Stimulated activated memory B cell treated with anti-CD40 and anti-IgM and Interleukin-4, amounts not matched to agents 10 μg/mL and 1 μg/mL and 100 μg/mL, for 72 hours (primary cell): ENCODE measurements at regions not wholly inside any gene's neighbourhood (a gene's known extent, or its start where the extent isn't known, plus 50 kb on each side); places are given as distances from the start of the nearest gene placed in this dataset.

Experiments
- ATAC-seq: fragments of 150-1000 bp; cut with Tn5 transposase; 2 replicates; pipeline ENCODE4 v1.10.0; 2021
- H3K27ac Mint-ChIP-seq: one replicate; pipeline ENCODE4 v1.8.0; 2022; ENCODE audit warnings: mild to moderate bottlenecking, mixed read lengths
- H3K27me3 Mint-ChIP-seq: one replicate; pipeline ENCODE4 v1.8.0; 2022; ENCODE audit warnings: mixed read lengths
- H3K36me3 Mint-ChIP-seq: one replicate; pipeline ENCODE4 v1.8.0; 2022; ENCODE audit warnings: mixed read lengths
- H3K4me1 Mint-ChIP-seq: one replicate; pipeline ENCODE4 v1.8.0; 2022; ENCODE audit warnings: mixed read lengths
- H3K4me3 Mint-ChIP-seq: one replicate; pipeline ENCODE4 v1.8.0; 2022; ENCODE audit warnings: mild to moderate bottlenecking, moderate library complexity, mixed read lengths
- H3K9me3 Mint-ChIP-seq: one replicate; pipeline ENCODE4 v1.8.0; 2022; ENCODE audit warnings: mixed read lengths

DNA sequence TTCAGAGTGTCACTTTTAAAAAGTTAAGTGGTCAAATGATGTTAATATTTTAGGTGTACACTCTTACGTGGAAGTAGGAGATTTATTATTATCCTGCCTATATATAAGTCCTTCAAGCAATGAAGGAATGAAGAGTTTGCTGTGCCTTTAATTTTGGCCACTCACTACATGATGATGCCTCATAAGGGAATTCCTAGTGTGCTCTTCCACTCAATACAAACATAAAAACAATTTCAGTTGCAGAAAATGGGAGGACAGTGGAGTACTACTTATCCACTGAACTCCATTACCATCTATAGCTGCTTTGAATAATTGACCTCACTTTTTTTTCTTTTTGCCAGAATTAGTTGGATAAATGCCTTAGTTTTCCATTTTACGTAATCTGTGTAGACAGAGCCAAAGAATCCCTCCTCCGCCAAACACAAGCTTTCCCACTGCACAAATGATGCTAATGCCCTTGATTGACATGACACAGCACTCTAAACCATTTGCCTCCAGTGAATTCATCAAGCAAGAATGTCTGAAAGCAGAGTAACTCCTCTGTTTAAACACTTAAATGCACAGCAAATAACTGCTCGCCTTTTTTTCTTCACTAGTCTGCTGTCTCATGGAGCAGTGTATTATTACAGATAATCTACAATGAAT lies 751.1 kb upstream of the FANCL start:
- no peaks in the 10 kb centered on the region for H3K9me3 Mint-ChIP-seq
- H3K4me1 Mint-ChIP-seq: no peaks in the 10 kb centered on the region
- no peaks in the 10 kb centered on the region for H3K36me3 Mint-ChIP-seq
- H3K27me3 Mint-ChIP-seq: peaks cover 8% of the 10 kb centered on the region
- ATAC-seq: no peak
- H3K4me3 Mint-ChIP-seq: no peak overlapping the region
- H3K27ac Mint-ChIP-seq: no peak overlapping the region

DNA sequence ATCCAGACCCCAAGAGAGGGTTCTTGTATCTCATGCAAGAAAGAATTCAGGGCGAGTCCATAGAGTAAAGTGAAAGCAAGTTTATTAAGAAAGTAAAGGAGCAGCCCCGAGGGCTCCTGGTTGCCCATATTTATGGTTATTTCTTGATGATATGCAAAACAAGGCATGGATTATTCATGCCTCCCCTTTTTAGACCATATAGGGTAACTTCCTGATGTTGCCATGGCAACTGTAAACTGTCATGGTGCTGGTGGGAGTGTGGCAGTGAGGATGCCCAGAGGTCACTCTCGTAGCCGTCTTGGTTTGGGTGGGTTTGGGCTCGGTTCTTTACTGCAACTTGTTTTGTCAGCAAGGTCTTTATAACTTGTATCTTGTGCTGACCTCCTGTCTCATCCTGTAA lies 750.2 kb upstream of the FANCL start:
- Mint-ChIP-seq H3K27me3 (peaks cover 16% of the 10 kb centered on the region), H3K9me3 (no peaks in the 10 kb centered on the region), H3K4me3 (no peak overlapping the region), H3K27ac (no peak overlapping the region), H3K4me1 (no peaks in the 10 kb centered on the region), H3K36me3 (no peaks in the 10 kb centered on the region)
- ATAC-seq: no peak

DNA sequence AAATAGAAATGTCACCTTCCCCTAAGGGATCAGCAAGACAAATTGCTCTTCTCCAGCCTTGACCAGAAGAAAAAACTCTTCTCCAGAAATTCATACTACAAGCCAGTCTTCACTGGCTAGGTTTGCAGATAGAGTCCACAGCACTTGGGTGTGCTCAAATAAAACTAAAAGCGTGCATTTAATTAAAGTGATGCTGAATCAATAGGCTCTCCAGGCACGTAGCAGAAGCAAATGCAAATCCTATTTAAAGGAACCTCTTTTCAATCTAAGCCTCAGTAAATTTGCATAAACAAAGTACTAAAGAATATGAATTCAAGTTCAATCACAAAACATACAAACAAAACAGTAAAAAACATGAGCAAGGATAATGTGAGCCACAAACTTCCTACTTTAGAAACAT lies 744.4 kb upstream of the FANCL start:
- Mint-ChIP-seq H3K4me3 (no peak overlapping the region), H3K4me1 (no peaks in the 10 kb centered on the region), H3K27ac (no peak overlapping the region), H3K9me3 (no peaks in the 10 kb centered on the region), H3K27me3 (peaks cover 33% of the 10 kb centered on the region), H3K36me3 (no peaks in the 10 kb centered on the region)
- ATAC-seq: no peak

DNA sequence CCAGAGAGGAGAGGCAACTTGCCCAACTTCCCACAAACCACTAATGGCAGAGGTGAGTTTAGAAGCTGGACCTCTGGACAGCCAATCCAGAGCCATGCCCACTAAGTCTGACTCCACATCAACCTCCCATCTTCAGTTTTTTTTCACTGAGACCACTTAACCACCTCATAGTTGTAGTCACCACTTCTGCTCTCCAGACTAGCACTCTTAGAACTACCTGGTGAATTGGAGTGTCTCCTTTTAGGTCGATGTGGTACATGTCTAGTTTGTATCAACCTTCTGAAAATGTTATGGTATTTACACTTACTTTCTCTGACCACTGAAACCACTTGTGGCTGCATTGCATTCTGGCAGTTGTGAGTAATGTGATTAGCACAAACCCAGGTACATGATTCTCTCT lies 743.6 kb upstream of the FANCL start:
- no peak overlapping the region for H3K4me3 Mint-ChIP-seq
- H3K27me3 Mint-ChIP-seq: peaks cover 37% of the 10 kb centered on the region
- no peaks in the 10 kb centered on the region for H3K4me1 Mint-ChIP-seq
- no peaks in the 10 kb centered on the region for H3K36me3 Mint-ChIP-seq
- H3K27ac Mint-ChIP-seq: no peak overlapping the region
- ATAC-seq: peak; percentile 53
- H3K9me3 Mint-ChIP-seq: no peaks in the 10 kb centered on the region

DNA sequence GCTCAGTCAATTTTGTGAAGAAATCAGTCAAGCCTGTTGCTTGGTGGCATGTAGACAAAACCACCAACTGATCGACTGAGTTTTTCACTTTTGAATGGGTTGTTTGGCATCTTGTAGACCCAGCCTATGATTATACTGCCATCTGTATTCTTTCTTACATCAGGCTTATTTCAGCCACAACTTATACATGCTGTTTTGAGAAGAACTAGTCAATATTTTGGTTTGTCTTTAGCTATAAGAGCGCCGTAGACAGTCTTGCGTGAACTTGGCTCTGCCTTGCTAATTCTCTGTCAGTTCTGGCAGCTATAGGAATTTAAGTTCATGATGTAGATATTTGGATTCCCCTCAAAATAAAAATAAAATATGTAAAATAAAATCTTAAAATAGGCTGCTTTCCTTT lies 742.0 kb upstream of the FANCL start:
- Mint-ChIP-seq H3K4me1 (no peaks in the 10 kb centered on the region), H3K9me3 (no peaks in the 10 kb centered on the region), H3K36me3 (no peaks in the 10 kb centered on the region), H3K27me3 (peaks cover 40% of the 10 kb centered on the region), H3K4me3 (no peak overlapping the region), H3K27ac (no peak overlapping the region)
- no peak for ATAC-seq

DNA sequence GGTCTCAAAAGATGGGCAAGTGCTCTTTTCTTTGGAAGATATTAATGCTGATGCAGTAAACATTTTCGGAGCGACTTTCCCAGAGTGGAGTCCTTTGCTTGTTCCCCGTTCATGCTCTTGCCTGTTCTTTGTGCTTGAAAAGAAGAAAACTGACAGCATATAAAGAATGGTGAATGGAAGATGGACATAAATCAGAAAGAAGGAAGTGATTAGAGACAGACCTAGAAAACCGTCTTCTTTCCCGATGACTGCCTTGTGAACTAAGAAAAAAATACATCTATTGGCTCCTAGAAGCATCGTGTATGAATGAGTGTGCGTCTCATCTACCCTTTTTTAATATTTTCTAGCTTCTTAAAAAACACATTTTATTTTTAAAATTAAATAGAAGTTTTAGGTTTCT lies 740.1 kb upstream of the FANCL start:
- no peak overlapping the region for H3K27ac Mint-ChIP-seq
- no peaks in the 10 kb centered on the region for H3K9me3 Mint-ChIP-seq
- H3K27me3 Mint-ChIP-seq: peaks cover 37% of the 10 kb centered on the region
- ATAC-seq: no peak
- no peaks in the 10 kb centered on the region for H3K36me3 Mint-ChIP-seq
- H3K4me1 Mint-ChIP-seq: no peaks in the 10 kb centered on the region
- H3K4me3 Mint-ChIP-seq: no peak overlapping the region

DNA sequence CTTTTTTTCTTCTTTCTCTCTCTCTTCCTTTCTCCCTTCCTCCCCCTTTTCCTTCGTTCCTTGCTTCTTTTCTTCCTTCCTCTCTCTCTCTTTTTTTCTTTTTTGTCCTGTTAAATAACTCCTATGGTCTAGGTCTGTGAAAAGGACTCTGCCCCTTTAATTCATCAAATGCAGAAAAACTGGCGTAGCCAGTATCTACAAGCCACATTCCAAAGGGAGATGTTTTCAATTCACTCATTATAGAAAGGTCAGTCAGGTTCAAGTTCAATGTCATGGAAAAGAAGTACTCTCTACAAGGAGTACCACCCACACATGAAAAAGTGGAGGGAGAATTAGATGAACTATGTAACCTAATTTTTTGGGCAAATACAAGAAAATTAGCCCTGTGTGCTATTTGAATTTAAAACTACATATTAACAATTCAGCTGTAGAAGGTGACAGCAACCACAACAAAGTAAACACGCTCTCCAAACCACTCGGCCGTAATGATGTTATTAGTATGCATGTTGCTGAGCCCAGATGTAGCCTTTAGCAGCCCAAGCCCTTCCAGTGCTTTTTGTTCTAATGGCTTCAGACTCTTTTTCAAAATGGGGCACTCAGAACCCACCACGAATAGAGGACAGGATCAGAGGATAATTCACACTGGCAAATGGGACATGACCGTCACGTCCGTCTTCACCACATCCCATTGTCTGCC lies 735.4 kb upstream of the FANCL start:
- ATAC-seq: no peak
- H3K27me3 Mint-ChIP-seq: peaks cover 29% of the 10 kb centered on the region
- H3K27ac Mint-ChIP-seq: no peak overlapping the region
- H3K9me3 Mint-ChIP-seq: no peaks in the 10 kb centered on the region
- no peaks in the 10 kb centered on the region for H3K4me1 Mint-ChIP-seq
- no peak overlapping the region for H3K4me3 Mint-ChIP-seq
- H3K36me3 Mint-ChIP-seq: no peaks in the 10 kb centered on the region

DNA sequence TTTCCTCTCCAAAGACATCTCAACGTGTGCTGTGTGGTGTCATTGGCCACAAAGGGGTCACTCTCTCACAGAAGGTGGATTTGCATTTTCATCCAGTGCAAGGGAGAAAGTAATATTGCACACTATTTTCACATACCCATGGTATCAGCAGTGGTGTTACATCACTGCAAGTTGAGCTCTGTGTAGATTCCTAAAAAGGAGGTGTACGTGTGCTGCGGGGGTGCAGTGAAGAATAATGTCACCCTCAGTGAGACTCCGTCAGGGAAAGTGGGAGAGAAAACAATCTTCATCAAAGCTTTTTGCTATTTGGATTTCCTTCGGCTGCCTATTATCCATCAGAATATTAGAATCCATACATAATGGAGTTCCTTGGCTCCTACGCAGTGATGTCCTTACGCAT lies 733.8 kb upstream of the FANCL start:
- H3K27ac Mint-ChIP-seq: no peak overlapping the region
- no peaks in the 10 kb centered on the region for H3K9me3 Mint-ChIP-seq
- no peaks in the 10 kb centered on the region for H3K36me3 Mint-ChIP-seq
- no peaks in the 10 kb centered on the region for H3K4me1 Mint-ChIP-seq
- H3K27me3 Mint-ChIP-seq: peaks cover 26% of the 10 kb centered on the region
- ATAC-seq: no peak
- H3K4me3 Mint-ChIP-seq: no peak overlapping the region

DNA sequence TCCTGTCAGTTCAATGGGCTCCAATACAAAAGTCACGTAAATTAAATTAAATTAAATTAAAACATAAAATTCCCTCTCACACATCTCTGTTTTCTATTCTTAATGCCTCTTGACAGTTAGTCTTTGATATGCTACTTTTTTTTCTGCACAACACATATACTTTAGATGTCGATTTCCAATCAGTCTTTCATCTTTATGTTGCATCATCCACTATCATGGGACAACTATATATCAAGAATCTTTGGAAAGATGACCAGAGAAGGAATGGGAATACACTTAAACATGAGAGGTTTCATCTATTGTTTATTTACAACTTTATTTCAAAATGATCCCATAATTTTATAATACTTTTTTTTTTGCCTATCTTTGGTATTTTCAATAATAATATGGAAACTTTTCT lies 733.3 kb upstream of the FANCL start:
- H3K27ac Mint-ChIP-seq: no peak overlapping the region
- H3K9me3 Mint-ChIP-seq: no peaks in the 10 kb centered on the region
- H3K27me3 Mint-ChIP-seq: peaks cover 21% of the 10 kb centered on the region
- H3K4me1 Mint-ChIP-seq: no peaks in the 10 kb centered on the region
- no peaks in the 10 kb centered on the region for H3K36me3 Mint-ChIP-seq
- no peak for ATAC-seq
- H3K4me3 Mint-ChIP-seq: no peak overlapping the region

DNA sequence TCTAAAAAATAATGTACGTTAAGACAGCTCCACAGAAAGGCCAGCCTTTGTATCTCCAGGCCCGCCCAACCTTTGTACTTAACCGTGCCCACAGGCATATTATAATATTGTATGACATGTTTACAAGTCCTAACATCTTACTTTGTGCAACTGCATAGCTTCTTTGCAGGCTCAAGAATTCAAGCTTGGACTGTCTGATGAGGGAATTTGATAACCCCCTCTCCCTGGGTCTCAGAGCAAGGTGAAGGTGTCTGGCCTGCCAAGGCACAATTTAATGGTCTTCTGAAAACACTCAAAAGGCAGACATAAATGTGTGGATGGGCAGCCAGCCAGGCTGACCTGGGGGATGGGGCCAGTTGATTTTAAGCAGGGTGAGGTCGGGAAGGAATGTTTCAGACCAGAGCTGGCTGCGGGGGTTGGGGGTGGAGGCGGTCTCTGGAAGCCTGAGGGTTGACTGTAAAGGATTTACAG lies 732.7 kb upstream of the FANCL start:
- ATAC-seq: no peak
- Mint-ChIP-seq H3K4me1 (no peaks in the 10 kb centered on the region), H3K9me3 (no peaks in the 10 kb centered on the region), H3K36me3 (no peaks in the 10 kb centered on the region), H3K27me3 (peaks cover 15% of the 10 kb centered on the region), H3K4me3 (no peak overlapping the region), H3K27ac (no peak overlapping the region)

DNA sequence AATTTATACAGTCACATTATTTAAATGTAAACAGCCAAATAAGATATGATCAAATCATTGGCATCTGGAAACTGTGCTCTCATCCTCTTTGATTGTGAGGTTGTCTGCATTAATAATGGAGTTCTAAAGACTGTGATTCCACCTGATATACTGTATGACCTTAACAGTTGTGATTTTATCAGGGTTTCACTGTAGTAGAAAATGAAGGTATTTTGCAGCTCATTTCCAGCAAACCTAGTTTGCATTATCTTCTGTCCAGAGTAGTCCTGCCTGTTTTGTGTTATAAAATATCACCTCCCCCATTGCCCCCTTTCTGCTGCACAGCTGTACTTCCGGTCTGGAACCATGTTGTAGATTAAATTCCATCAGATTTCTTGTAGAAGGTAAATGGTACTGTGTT lies 731.6 kb upstream of the FANCL start:
- Mint-ChIP-seq H3K36me3 (no peaks in the 10 kb centered on the region), H3K27ac (no peak overlapping the region), H3K4me3 (no peak overlapping the region), H3K9me3 (no peaks in the 10 kb centered on the region), H3K27me3 (peaks cover 13% of the 10 kb centered on the region), H3K4me1 (no peaks in the 10 kb centered on the region)
- no peak for ATAC-seq

DNA sequence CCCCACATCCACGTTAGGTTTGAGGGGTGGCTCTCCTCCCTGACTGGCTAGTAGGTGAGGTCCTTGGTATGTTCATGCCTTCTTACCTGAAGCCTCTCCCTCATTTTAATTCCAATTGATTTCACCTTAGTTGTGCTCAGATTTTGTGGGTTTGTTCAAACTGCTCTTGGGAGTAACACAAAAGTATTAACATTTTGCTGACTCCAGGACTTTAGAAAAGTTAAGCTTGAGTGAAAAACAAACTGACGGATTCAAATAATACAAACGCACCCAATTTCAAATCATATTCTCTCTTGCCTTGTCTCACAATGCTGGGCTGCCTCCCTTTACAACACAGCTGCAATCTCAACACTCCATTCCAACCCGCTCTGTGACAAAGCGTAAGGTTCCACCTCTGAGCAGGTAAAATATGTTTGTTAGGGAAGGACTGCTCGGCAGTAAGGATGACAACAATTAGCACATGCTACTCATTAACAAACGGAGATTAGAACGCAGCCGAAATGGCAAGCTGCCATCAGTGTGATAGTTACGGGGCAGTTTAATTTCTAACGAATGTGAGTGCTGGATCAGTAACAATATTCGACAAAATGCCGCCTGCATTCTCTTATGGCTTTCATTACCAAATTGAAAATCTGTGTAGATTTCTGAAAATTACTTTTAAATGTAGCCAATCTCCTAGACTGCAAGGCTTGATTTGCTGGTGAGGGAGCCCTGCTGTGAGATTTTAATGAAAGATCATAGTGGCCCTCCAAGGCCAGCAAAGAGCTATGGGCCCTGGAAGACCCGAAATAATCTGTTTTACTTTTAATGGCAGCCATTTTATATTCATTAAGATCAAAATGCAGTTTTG lies 730.6 kb upstream of the FANCL start:
- Mint-ChIP-seq H3K4me3 (no peak overlapping the region), H3K27ac (no peak overlapping the region), H3K36me3 (no peaks in the 10 kb centered on the region), H3K9me3 (no peaks in the 10 kb centered on the region), H3K27me3 (peaks cover 13% of the 10 kb centered on the region), H3K4me1 (no peaks in the 10 kb centered on the region)
- ATAC-seq: no peak

DNA sequence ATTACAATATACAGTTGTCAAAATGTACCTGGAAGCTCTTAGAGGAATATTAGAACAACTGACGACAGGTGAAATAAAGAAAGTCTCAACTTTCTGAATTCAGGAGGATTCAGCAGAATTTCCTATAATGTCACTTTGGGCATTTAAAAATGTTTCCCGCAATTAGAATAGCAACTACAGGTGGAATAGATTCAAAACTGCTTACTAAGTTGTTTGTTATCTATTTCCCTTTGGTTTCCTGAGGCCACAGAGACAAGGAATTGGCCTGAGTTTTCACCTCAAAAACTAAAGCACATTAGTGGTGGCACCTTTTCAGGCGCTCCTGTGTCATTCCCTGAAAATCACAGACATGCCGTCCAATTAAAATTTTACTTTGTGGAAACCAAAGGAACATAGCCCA lies 729.2 kb upstream of the FANCL start:
- H3K36me3 Mint-ChIP-seq: no peaks in the 10 kb centered on the region
- H3K4me1 Mint-ChIP-seq: no peaks in the 10 kb centered on the region
- no peak overlapping the region for H3K4me3 Mint-ChIP-seq
- H3K9me3 Mint-ChIP-seq: no peaks in the 10 kb centered on the region
- no peak overlapping the region for H3K27ac Mint-ChIP-seq
- ATAC-seq: no peak
- H3K27me3 Mint-ChIP-seq: no peaks in the 10 kb centered on the region

DNA sequence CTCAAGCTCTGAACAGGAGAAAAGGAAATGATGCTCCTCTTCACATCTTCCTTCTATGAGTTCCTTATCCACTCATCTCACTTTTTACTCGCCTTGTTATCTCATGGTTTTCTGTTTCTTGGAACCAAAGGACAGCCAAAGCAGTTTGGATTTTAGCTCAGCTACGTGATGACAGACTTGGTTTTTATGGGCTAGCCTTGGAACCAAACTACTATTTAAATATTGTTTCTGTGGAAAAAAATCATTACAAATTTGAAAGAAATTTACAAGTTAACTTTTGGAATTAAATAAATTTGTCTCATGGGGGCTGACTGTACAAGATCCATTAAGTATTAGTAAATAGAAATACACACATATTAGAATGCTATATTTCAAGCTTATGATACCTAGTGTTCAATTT lies 727.8 kb upstream of the FANCL start:
- no peaks in the 10 kb centered on the region for H3K9me3 Mint-ChIP-seq
- no peak overlapping the region for H3K4me3 Mint-ChIP-seq
- H3K27me3 Mint-ChIP-seq: no peaks in the 10 kb centered on the region
- H3K27ac Mint-ChIP-seq: no peak overlapping the region
- H3K36me3 Mint-ChIP-seq: no peaks in the 10 kb centered on the region
- no peak for ATAC-seq
- H3K4me1 Mint-ChIP-seq: no peaks in the 10 kb centered on the region

DNA sequence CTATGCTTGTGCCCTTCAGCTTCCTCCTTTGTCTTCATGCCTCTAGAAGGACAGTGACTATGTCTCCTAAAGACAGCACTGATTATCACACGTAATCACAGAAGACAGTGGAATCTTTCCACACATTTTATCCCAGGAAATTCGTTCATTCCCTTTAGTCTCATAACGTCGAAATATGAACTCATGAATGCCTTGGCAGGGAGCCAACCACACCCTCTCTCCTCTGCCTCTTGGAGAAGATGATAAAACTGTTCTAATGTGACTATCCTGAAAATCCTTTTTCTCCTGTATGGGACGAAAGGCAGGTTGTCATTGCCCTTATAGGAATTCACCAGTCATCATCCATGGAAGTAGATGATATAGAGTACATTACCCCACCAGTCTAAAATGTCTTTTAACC lies 726.6 kb upstream of the FANCL start:
- no peak overlapping the region for H3K27ac Mint-ChIP-seq
- H3K4me3 Mint-ChIP-seq: no peak overlapping the region
- ATAC-seq: no peak
- no peaks in the 10 kb centered on the region for H3K27me3 Mint-ChIP-seq
- no peaks in the 10 kb centered on the region for H3K9me3 Mint-ChIP-seq
- H3K4me1 Mint-ChIP-seq: no peaks in the 10 kb centered on the region
- H3K36me3 Mint-ChIP-seq: no peaks in the 10 kb centered on the region

DNA sequence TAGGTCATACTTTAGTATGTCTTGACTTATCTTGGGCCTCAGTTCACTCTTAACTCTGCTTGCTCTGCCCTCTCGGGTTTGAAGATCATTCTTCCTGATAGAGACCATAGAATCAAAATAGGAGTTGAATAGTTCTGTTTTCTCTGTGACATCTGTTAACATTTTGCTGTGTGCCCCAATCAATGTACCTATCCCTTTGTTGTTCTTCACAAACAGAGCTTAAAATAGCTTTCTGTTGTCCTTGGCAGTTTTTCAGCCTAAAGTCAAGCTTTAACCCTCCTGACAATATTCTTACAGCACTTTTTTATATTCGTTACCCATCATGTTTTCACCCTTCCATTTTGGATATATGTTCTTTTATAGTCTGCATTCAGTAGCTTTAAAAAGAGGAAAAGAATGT lies 724.5 kb upstream of the FANCL start:
- H3K36me3 Mint-ChIP-seq: no peaks in the 10 kb centered on the region

More for the DNA sequence above, 724.5 kb upstream of the FANCL start:
- no peaks in the 10 kb centered on the region for H3K4me1 Mint-ChIP-seq
- H3K27me3 Mint-ChIP-seq: no peaks in the 10 kb centered on the region
- no peaks in the 10 kb centered on the region for H3K9me3 Mint-ChIP-seq
- no peak for ATAC-seq
- H3K4me3 Mint-ChIP-seq: no peak overlapping the region
- H3K27ac Mint-ChIP-seq: no peak overlapping the region
